CMK (cell line): ENCODE measurements at regions not wholly inside any gene's neighbourhood (a gene's known extent, or its start where the extent isn't known, plus 50 kb on each side); places are given as distances from the start of the nearest gene placed in this dataset.

Experiments used
- DNase-seq: peaks from one replicate; pipeline ENCODE4 v3.0.0-alpha.2; 2010; ENCODE audit warnings: low read depth

DNA sequence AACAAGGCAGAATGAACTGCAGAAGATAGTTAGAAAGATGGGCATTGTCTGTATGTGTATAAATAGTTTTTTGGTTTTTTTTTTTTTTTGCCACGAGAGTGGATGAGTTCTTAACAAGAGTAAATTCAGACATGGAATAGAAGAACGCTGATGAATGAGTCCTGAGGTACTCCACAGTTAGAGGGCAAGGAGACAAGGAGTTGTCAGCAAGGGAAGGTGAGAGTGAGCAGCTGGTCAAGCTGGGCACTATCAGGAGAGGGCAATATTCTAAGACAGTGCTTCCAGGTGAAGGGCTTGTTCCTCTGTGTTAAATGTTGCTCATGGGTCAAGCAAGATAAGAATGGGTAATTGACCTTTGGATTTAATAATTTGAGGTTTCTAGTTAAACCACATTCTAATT, 138.6 kb upstream of the FAM78B start:
- DNase-seq = no peak

DNA sequence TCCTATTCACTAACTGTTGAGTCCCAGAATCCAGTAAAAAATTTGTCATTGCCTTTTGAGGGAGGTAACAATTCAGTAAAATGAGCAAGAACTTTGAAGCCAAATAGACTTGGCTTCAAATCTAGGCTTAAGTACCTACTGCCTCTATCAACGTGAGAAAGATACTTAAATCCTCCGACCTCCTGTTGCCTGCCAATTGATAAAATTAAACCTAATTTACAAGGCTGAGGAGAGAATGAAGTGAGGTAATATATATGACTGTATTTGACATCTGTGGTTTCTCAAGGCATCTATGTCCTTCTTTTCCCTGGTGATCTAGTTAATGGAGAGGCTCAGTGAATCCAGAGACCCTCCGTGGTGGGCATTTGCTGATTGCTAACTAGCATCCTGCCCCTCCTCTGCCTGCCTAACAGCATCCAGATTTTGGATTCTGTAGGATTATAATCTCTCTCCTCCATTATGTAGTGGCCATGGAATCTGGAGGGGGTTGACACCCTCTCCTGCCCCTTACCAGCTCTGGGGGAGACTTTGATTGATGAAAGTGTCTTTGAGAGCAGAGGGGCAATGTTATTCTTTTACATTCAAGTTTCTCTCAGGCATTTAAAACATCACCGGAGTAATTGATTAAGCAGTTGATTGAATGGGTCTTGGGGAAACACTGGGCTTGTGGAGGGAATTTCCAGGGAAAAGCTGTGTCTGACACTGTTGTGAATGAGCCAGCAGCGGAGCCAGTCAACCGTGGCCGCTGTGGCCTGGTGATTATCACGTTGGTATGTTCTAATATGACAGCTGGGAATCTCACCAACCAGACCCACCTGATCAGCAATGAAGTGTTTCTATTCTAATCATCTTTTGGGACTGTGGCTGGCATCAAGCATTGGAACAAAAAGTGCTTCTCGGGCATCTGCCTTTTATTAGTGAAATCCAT, 140.7 kb upstream of the FAM78B start:
- no peak for DNase-seq

DNA sequence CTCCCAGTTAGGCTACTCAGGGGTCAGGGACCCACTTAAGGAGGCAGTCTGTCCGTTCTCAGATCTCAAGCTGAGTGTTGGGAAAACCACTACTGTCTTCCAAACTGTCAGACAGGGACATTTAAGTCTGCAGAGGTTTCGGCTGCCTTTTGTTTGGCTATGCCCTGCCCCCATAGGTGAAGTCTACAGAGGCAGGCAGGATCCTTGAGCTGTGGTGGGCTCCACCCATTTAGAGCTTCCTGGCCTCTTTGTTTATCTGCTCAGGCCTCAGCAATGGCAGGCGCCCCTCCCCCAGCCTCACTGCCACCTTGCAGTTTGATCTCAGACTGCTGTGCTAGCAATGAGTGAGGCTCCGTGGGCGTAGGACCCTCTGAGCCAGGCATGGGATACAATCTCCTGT, 149.5 kb upstream of the FAM78B start:
- DNase-seq = peak; percentile 4

DNA sequence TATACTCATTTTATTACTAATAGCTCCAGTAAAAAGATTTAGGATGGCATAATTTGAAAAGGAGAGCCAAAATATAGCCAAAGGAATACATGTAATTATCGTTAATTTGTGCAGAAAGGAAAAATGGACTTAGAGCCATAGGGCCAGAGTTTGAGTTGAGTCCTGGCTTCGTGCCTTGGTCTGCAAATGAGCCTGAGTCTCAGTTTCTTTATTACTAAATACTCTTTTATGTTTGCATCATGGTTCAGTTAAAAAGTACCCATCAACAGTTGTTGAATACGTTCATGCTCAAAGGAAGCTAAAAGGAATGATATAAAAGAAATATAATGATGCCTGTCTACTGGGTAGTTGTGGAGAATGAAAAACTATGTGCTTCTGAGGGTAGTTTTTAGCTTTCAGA, 155.7 kb upstream of the FAM78B start:
- DNase-seq = no peak

DNA sequence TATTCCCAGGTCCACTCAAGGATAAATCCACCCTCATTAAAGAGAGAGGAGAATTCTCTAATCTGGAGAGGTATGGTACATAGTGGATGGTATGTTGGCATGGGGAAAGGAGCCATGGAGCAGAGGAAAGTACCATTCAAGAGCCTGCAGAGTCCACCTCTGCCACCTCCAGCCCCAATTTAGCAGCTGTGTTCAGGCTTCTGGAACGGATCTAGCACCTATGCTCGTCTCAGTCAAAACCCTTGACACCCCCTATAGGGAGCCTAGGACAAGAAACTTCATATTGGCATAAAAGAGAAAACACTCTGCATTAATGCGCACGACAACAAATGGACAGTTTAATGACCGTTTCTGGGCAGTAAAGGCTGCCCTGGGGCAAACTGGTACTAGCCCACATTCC, 161.1 kb upstream of the FAM78B start:
- DNase-seq = no peak

GRCh38 chr1:166328956-166329355, 162.2 kb upstream of the FAM78B start:
- DNase-seq = no peak

DNA sequence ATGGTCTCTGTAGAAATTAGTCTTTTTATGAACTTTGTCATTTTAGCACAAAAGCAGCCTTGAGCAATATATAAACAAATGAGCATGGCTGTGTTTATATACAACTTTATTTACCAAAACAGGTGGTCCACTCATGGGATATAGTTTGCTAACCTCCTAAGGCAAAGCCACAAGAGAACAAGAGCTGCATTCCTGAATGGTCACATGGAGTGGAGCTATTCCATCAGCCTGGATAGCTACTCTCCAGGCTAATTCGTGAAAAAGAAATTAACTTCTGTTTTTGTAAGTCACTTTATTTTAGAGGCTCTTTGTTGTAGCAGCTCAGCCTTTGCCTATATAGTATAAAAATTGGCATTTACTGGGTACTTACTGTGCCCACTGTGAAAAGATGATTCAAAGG, 163.3 kb upstream of the FAM78B start:
- DNase-seq = no peak

GRCh38 chr1:166338105-166338504, 171.3 kb upstream of the FAM78B start:
- no peak for DNase-seq

DNA sequence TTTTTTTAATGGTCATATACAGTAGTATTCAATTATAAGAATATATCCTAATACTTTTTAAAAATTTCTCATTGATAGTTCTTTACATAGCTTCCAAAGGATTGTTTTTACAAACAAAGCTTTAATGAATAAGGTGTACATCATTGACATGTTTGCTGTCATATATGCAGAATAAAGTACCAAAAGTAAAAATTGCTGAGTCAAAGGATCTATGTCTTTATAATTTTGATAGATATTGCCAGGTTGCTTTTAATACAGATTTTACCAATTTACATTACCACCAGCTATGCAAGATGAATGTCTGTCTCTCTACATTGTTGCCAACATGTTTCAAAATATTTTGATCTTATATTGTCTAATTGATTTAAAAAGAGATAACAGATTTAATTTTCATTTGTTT, 173.9 kb upstream of the FAM78B start:
- DNase-seq = no peak

- DNase-seq = no peak
These were observed 176.5 kb upstream of the FAM78B start for GRCh38 chr1:166343276-166343675.

DNA sequence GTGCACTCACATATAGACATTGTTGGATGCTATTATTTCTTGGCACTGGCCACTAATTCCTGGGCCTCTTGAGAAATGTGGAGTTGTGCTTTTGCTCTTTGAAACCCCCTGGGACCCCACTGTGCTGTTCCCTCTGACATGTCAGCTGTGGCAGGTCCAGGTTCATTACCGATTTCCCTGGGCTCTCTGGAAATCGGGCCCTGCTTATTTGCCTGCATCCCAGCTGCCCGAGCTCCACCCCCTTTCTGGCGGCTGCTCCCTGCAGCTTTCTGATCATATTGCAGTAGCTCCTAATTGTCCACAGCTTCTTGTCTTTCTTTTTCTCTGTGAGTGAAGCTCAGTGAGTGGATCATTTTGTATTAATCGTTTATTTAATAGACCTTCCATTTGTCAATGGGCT, 183.7 kb upstream of the FAM78B start:
- DNase-seq = no peak

DNA sequence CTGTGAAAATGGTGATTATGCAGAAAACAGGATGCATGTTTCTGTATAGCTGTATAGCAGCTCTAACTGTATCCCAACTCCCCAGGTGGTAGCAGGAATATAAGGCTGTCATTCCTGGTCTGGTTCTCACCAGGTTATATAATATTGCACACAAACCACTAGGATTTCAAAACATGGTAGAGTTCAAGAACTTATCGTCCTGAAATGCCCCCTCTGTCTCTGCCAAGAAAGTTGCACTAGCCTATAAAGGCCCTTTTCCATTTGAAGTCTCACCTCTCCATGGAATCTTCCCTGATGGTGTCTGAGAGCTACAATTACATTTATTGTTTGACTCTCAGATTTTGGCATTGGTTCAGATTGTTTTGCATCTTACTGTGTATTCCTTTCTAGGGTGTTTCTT, 184.9 kb upstream of the FAM78B start:
- no peak for DNase-seq

- DNase-seq = no peak
These were observed 186.4 kb upstream of the FAM78B start for GRCh38 chr1:166353213-166353612.

DNA sequence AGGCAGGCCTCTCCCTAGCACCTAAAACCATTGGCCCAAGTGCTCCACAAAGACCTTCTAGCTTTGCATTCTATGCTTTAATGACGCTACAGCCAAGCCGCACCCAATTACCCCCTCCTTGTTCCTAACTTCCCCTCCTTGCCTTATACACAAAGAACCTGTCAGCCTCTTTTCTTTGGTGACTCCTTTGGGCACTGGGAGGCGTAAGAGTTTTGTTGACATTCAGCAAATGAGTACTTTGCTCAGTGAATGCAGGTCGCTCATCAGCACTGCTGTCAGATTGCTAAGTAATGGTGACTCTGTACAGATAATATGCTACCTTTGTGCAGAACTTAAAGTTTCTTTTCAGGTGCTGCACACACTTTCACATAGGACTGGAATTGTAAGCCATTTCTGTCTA, 187.6 kb upstream of the FAM78B start:
- DNase-seq = no peak

- no peak for DNase-seq
These were observed 198.3 kb upstream of the FAM78B start for GRCh38 chr1:166365081-166365480.

GRCh38 chr1:166368030-166368429, 201.2 kb upstream of the FAM78B start:
- DNase-seq = no peak

DNA sequence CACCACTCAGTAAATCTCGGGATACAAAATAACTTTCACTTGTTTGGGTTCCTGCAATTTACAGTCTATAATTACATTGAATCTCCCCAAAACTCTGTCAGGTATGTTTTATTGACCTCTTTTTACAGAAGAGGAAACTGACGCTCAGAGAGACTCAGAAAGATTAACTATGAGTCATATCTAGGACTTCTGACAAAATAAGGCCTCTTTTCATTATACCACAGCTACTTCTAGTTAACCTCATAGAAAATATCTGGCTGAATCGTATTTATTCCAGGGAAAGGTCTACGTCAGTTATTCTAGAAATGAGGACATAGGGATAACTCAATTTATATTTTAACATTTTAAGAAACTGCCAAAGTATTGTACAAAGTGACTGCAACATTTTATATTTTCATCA, 211.1 kb upstream of the FAM78B start:
- DNase-seq = no peak

- no peak for DNase-seq
These were observed 212.0 kb upstream of the FAM78B start for GRCh38 chr1:166378805-166379204.

DNA sequence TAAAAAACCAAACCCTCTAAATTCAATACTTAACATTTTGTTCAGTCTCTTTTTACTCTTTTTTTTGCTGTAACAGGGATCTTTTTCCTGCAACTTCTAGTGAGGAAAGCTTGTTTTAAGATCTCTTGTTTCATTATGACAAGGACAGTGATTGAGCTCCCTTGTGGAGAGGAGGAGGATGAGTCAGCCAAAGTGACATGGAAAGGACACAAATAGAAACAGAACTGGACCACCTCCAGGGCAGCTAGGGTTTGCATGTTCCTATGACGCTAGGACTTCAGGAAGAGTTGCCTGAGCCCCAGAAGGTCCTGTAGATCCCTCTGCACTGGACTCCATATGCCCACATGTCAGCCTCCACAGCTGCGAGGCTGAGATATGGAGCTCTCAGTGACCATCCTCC, 212.6 kb upstream of the FAM78B start:
- DNase-seq = no peak

- no peak for DNase-seq
These were observed 216.3 kb upstream of the FAM78B start for GRCh38 chr1:166383137-166383536.

DNA sequence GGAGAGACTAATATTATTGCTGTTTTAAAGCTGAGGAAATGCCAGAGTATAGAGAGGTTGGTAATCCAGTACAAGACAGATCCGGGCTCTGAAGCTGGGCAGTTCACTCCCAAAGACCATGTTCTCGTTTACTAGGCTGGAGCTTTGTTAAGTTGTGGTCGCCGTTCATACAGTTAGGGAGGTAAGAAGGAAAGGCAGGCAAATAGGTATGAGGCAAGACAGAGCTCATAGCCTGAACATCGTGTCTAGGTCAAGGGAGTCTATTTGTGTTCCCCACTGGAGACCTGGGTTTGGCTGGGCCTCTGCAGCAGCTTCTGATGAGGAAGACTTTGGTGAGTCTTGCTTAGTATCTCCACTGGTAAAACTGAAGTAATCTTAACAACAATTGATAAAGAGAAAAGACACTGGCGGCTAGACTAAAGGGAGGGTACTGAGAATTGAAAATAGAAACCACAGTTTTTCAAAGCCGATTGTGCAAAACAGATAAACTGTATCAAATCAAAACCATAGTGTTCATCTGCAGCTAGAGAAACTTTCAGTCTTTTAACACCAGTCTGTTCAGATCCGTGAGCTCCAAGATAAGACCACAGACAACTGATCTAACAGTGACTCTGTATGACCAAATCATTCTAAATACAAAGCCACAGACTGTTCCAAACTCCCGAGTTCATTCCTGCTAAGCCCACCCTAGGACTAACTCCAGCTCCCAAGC, 217.0 kb upstream of the FAM78B start:
- DNase-seq = no peak

- DNase-seq = no peak
These were observed 218.1 kb upstream of the FAM78B start for GRCh38 chr1:166384948-166385347.

- no peak for DNase-seq
These were observed 223.7 kb upstream of the FAM78B start for GRCh38 chr1:166390366-166391033.
